D721Med (cell line): ENCODE measurements at regions not wholly inside any gene's neighbourhood (a gene's known extent, or its start where the extent isn't known, plus 50 kb on each side); places are given as distances from the start of the nearest gene placed in this dataset.
A peak's percentile ranks its signal among the peaks of the same experiment; 100 is the strongest.

Source experiments
- DNase-seq: peaks from one replicate; pipeline ENCODE4 v3.0.0; 2011; ENCODE audit warnings: low spot score; ENCODE audit not compliant: insufficient read length
- FAIRE-seq: peaks from 2 replicates; lab custom pipeline; 2011; peaks lifted over from hg19 to GRCh38; lab: Jason Lieb, UNC
- TF ChIP-seq, protein P1 (sequence below): IDR thresholded peaks from 2 replicates; pipeline ENCODE4 v1.5.1; 2012; ENCODE audit warnings: mild to moderate bottlenecking, control low read depth; ENCODE audit not compliant: insufficient read depth; ENCODE audit errors: missing control alignments

DNA sequence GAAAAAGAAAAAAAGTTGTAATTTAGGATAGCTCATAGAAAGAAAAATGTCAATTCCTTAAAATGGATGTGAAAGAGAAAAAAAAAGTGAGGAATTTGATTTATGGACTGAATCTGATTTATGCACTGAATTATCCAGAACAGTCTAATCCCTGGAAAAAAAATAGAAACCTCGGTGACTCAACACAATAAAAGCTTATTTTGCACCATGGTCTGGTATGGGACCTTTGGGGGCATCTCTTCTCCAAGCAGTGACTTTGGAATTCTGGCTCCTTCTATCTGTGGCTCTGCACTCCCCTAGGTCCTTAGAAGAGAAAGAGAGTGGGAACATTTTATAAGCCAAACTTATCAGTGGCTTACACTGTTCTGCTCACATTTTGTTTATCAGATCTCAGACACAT lies 471.7 kb upstream of the B3GALT2 start:
- DNase-seq, result no peak
- FAIRE-seq, result no peak
- TF ChIP-seq, protein P1, sequence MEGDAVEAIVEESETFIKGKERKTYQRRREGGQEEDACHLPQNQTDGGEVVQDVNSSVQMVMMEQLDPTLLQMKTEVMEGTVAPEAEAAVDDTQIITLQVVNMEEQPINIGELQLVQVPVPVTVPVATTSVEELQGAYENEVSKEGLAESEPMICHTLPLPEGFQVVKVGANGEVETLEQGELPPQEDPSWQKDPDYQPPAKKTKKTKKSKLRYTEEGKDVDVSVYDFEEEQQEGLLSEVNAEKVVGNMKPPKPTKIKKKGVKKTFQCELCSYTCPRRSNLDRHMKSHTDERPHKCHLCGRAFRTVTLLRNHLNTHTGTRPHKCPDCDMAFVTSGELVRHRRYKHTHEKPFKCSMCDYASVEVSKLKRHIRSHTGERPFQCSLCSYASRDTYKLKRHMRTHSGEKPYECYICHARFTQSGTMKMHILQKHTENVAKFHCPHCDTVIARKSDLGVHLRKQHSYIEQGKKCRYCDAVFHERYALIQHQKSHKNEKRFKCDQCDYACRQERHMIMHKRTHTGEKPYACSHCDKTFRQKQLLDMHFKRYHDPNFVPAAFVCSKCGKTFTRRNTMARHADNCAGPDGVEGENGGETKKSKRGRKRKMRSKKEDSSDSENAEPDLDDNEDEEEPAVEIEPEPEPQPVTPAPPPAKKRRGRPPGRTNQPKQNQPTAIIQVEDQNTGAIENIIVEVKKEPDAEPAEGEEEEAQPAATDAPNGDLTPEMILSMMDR, result no peak

GRCh38 chr1:193657552-193657951 lies 471.1 kb upstream of the B3GALT2 start:
- no peak for DNase-seq
- TF ChIP-seq, protein P1, result no peak
- peak; percentile 77 for FAIRE-seq

DNA sequence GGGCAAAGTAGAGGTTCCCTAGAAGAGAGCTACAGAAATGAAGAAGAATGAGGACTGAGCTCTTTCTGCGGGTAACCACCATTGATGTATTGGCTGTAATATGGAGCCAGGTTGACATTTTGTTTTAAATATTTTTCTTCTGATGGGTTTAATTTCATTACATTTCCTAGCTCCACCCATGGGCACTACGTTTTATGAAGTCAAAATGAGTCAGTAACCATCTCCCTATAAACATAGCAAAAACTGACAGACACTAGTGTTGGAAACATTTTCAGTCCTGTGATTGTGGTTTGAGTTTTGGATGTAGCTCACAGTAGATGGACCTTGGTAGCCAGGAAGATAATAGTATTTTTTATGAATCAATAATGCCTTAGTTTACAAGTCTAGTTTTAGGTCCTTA lies 470.4 kb upstream of the B3GALT2 start:
- FAIRE-seq (no peak), DNase-seq (no peak)
- TF ChIP-seq, protein P1, result no peak

DNA sequence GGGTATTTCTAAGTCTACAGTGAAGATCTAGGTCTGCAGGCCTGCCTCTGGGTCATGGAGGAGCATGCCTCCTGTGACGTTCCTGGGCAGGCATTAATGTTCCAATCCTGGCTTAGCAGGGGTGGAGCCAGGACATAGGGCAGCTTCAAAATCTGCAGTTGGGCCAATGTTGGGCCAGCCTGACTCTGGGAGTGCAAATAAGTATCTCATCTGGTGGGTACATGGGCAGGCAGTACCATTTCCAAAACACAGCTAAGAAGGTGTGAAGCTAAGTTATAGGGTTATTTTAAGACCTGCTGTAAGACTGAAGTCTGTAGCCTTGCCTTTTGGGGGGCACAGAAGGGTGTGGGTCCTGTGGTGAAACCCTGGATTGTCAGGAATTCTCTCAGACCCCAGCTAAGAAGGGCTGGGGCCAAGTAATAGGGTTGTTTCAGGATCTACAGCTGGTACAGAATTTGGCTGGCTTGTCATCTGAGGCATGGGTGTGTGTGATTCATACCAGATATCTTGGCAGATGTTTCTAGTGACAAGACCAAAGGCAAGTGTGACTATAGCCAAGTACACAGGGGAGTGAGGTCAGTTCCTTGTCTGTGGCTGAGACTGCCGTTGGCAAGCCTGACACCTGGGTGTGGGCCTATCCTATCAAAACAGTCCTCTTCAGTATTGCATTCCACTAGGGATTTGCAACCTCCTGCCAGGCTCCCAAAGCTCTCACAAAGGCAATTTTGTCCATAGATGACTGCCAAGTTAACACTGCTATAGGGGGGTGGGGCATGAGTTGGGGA lies 468.7 kb upstream of the B3GALT2 start:
- TF ChIP-seq, protein P1, result no peak
- DNase-seq (no peak), FAIRE-seq (no peak)

DNA sequence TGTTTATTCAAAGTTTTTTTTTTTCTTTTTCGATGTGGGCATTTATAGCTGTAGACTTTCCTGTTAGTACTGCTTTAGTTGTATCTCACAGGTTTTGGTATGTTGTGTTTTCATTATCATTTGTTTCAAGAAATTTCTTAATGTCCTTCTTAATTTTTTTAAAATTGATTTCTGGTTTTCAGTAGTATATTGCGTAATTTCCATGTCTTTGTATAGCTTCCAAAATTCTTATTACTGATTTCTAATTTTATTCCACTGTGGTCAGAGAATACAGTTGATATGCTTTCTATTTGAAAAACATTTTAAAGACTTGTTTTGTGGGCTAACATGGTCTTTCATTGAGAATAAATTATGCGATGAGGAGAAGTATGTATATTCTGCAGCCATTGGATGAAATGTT lies 463.2 kb upstream of the B3GALT2 start:
- FAIRE-seq (peak; percentile 60), DNase-seq (no peak)
- TF ChIP-seq, protein P1, result no peak

DNA sequence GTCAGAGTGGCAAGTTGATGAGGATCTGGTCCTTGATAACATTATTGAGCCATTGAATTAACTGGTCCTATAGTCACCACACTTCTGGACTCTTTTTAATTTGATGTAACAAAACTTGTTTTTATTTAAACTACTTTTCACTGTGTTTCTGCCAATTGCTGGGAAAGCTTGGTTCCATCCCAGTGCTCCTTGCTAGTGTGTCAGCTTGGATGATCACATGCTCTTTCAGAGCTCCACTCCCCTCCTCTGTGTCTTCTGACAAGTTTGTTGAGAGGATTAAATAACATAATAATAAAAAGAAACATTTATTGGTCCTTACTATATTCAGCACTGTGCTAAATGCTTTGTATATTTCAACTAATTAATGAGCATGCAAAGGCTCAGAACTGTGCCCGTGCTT lies 448.5 kb upstream of the B3GALT2 start:
- DNase-seq (no peak), FAIRE-seq (peak; percentile 56)
- TF ChIP-seq, protein P1, result no peak

GRCh38 chr1:193634470-193634869 lies 448.1 kb upstream of the B3GALT2 start:
- TF ChIP-seq, protein P1, result no peak
- DNase-seq, result no peak
- FAIRE-seq, result no peak
